VCaP (cell line): ENCODE measurements at regions not wholly inside any gene's neighbourhood (a gene's known extent, or its start where the extent isn't known, plus 50 kb on each side); places are given as distances from the start of the nearest gene placed in this dataset.

Experiments used
- H3K27ac ChIP-seq: fragments of 450-650 bp; 2 replicates; pipeline ENCODE4 v1.5.1; 2017
- TF ChIP-seq, protein P1 (sequence below): fragments of 450-650 bp; conservative IDR thresholded peaks from 2 replicates; pipeline ENCODE4 v1.5.1; 2017; ENCODE audit warnings: mild to moderate bottlenecking, moderate library complexity

DNA sequence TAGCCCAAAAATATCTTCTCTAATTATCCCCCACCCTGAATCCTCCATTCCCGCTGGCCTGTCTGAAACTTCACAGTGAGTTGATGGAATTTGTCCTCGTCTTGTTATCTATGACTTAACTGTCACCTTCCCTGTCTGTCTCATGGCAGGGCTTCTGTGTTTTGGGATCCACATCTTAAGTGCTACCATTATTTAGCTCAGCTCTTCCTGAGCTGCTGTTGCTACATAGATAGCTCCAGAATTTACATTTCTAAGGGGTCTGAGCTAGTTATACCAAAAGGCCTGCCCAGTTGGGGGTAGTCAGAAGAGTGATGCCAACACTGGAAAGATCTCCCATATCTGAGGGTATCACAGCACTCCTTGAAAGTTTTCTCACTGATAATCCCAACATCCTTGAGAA lies 57.0 kb upstream of the CDKN3 start:
- no peak overlapping the region for H3K27ac ChIP-seq

DNA sequence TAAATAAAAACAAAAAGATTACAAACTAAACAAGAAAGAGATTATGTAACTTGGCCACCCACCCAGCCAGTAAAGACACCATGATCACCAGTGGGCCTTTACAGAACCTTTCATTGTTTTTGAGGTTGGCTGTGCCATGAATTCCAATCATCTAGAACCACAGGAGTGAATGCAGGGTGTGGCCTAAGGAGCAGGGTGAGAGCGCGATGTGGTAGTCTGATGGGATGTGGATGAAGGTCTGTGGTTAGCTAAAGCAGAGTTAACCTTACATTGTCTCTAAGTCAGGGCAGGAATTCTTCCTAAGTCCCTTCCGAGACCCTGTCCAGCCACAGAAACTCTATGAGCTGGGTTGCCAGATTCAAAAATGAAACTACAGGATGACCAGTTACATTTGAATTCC lies 54.0 kb upstream of the CDKN3 start:
- TF ChIP-seq, protein P1, sequence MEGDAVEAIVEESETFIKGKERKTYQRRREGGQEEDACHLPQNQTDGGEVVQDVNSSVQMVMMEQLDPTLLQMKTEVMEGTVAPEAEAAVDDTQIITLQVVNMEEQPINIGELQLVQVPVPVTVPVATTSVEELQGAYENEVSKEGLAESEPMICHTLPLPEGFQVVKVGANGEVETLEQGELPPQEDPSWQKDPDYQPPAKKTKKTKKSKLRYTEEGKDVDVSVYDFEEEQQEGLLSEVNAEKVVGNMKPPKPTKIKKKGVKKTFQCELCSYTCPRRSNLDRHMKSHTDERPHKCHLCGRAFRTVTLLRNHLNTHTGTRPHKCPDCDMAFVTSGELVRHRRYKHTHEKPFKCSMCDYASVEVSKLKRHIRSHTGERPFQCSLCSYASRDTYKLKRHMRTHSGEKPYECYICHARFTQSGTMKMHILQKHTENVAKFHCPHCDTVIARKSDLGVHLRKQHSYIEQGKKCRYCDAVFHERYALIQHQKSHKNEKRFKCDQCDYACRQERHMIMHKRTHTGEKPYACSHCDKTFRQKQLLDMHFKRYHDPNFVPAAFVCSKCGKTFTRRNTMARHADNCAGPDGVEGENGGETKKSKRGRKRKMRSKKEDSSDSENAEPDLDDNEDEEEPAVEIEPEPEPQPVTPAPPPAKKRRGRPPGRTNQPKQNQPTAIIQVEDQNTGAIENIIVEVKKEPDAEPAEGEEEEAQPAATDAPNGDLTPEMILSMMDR, result no peak
- H3K27ac ChIP-seq, result peak overlapping the region; percentile 75

More for the DNA sequence above, 57.0 kb upstream of the CDKN3 start:
- TF ChIP-seq, protein P1, result no peak

DNA sequence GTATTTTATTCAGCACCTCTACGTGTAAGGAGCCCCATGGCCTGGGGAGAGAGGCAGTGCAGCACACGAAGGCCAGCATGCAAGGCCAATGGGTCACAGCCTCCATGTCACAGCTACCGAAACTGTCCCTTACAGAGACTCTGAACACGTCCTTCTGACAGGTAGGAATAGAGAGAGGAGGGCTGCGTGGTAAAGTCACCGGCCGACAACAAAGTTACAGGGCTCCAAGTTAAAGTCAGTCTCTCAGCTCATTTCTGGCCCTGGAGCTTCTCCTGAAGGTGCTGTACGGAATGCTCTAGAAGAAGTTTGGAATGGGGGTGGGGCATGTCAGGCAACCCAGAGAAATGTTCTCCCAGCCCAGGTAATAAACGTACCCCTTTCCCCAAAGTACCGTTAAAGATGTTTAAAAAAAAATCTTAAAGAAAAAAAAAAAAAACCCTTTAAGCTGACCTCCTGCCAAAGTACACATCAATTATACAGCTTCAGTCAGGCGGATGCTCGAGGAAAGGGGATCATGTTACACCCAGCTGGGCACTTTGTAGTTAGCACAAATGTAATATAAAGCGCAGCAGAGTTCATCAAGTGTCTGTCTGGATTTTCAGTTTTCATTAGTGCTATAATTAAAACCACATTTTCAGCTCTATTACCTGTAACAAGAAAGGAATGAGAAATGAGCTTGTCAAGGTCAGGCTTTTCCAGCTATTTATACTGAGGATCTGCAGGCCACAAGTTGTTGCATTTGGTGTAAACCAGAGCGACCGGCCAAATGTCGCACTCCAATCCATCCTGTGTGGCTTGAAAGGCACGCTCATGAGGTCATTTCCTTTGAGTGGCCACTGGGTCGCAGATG lies 53.3 kb upstream of the CDKN3 start:
- peak overlapping the region; percentile 75 for H3K27ac ChIP-seq

DNA sequence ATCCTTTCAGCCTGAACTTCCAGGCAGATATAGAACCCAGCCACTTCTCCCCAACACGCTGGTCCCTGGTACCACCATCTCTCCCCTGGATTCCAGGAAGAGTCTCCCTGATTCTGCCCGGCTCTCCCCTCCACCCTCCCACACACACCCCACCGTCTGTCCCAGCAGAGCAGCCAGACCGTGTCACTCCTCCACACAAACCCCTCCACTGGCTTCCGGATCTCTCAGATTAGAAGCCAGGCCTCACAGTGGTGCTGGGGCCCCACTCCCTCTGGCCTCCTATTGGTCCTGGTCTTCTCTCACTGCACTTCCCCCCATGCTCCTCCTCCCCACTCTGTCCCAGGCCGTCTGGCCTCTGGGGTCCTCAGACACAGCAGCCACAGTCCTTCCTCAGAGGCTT lies 52.4 kb upstream of the CDKN3 start:
- peak overlapping the region; percentile 75 for H3K27ac ChIP-seq
- TF ChIP-seq, protein P1, result no peak

More for the DNA sequence above, 53.3 kb upstream of the CDKN3 start:
- TF ChIP-seq, protein P1, result no peak

DNA sequence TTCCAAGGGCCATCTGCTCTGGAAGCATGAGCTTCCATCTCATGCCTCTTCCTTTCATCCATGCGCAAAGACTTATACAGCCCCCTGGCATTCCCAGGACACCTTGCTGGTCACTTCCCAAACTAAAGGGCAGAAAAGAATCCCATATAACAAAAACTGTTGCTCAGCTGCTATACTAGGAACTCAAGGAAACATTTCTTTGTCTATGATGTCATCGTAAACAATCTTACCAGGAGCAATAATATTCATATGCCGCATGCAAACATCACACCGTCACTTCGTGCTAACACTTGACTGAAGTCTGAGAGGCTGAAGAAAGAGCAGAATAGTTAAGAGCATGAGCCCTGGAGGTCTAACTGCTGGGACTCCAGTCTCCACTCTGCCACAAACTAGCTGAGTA lies 50.5 kb upstream of the CDKN3 start:
- H3K27ac ChIP-seq, result no peak overlapping the region
- TF ChIP-seq, protein P1, result no peak
